Inferior parietal cortex (tissue), 1 donor: ENCODE measurements at regions not wholly inside any gene's neighbourhood (a gene's known extent, or its start where the extent isn't known, plus 50 kb on each side); places are given as distances from the start of the nearest gene placed in this dataset.
"Not testable (repeated sequence)": the region's sequence is repeated elsewhere in the genome, so short reads cannot be mapped to it uniquely, and the experiment has no call there.

ENCODE experiments used
- DNase-seq: peaks from one replicate; pipeline ENCODE4 v3.0.0-alpha.2; 2016; ENCODE audit errors: extremely low spot score

DNA sequence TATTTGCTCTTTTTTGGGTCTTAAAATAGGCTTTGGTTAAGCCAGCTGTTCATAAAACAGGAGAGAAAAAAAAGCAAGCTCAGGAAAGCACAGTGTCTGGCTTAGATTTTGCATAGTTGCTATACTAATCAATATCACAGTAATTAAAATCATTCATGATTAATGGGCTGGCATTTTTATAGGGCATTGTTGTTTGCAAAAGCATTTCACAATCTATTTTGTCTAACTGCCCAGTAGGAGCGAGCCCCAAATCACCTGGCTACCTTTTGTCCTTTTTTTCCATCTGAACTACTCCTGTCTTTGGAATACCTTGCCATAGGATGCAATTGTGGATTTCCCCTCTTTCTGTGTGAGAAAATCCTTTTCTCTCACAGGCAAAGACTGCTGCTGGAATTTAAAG, 619.8 kb downstream of the JRKL start:
- DNase-seq: no peak

DNA sequence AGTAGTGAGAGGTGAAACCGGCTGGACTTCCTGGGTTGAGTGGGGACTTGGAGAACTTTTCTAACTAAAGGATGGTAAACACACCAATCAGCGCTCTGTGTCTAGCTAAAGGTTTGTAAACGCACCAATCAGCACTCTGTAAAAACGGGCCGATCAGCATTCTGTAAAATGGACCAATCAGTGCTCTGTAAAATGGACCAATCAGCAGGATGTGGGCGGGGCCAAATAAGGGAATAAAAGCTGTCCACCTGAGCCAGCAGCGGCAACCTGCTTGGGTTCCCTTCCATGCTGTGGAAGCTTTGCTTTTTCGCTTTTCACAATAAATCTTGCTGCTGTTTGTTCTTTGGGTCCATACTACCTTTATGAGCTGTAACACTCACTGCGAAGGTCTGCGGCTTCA, 621.2 kb downstream of the JRKL start:
- DNase-seq: not testable (repeated sequence)

DNA sequence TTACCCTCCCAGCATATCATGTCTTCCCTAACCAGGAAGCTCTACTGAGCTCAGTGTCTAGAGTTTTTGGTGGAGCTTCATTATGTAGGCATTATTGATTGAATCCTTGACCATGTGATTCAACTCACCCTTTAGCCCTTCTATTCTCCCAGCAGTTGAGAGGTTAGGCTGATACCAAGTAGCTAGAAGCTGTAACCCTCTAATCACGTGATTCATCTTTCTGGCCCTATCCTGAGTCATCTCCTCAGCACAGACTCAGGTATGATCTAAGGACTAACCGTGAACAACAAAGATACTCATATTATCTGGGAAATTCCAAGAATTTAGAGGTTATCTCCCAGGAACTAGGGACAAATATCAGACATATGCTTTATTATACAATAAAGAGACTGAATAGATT, 625.5 kb downstream of the JRKL start:
- DNase-seq: no peak

DNA sequence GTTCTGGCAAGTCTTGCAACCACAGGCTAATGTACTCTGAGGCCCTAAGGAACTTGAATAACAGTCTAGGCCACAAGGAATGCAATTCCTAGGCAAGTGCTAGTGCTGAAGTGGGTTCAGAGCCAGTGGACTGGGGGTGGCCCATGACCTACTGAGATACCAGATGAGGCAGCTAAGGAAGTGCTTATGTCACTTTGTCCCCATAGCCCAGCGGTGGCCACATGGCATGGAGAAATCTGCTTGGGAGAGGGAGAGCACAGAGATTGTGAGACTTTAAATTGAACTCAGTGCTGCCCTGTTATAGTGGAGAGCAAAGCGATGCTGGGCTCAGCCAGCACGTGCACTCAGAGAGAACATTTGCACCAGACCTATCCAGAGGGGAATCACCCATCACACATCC, 629.5 kb downstream of the JRKL start:
- no peak for DNase-seq

DNA sequence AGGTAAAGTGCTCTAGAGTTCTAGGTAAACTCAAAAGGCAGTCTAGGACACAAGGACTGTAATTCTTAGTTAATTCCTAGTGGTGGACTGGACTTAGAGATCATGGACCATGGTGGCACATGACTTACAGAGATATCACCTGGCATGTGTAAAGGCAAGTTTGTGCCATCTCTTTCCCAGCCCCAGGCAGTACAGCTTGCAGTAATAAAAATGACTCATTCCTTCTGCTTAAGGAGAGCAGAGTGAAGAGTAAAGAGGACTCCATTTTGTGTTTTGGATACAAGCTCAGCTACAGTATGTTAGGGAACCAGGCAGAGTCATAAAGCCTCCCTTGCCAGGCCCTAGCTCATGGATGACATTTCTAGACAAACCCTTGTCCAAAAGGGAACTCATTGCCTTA, 629.9 kb downstream of the JRKL start:
- no peak for DNase-seq

DNA sequence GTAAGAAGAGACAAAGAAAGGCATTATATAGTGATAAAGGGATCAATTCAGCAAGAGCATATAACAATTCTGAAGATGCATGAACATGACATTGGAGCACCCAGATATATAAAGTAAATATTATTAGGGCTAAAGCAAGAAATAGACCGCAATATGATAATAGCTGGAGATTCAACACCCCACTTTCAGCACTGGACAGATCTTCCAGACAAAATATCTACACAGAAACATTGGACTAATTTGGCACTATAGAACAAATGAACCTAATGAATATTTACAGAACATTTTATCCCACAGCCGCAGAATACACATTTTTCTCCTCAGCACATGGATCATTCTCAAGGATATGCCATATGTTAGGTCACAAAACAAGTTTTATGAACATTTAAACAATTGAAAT, 633.1 kb downstream of the JRKL start:
- DNase-seq: no peak

DNA sequence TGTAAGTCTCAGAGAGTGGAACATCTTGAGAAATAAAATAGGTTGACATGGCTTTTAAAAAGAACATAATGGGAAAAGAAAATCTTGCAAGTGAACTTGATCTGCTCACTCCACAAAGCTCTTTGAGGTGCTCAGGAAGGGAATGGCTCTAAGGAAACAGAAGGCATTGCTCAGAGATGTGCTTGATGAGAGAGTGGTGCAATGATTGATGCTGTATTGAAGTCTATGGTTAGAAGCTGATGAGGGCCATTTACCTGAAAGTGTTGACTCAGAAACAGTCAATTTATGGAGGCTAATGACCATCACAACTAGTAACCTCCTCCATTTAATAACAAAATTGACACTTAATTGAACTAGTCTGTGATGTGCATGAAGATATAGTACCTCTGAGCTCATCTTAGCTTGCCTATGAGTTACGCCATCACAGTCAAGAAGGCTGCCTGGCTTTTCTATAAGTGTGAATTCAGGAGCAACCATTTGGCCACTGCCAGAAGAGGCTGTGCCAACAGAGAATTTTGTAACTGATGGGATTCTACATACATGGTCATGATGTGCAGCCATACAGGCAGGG, 639.1 kb downstream of the JRKL start:
- no peak for DNase-seq

DNA sequence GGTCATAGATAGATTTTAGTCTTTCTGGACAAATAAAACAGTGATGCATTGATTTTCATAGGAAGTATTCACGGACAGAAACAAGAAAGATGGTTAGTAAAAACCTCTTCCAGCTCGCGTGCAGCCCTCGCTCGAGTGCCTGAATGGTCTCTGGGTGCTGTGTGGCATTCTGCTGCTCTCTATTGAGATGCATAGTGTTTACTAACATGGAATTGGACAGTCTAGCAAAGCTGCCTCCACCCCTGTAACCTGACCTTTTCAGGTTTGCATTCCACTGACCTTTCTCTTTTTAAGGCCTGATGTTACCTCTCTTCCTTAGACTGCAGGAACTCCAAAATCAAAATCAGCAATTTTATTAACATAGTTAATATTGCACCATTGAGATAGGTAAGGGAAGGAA, 643.4 kb downstream of the JRKL start:
- no peak for DNase-seq

DNA sequence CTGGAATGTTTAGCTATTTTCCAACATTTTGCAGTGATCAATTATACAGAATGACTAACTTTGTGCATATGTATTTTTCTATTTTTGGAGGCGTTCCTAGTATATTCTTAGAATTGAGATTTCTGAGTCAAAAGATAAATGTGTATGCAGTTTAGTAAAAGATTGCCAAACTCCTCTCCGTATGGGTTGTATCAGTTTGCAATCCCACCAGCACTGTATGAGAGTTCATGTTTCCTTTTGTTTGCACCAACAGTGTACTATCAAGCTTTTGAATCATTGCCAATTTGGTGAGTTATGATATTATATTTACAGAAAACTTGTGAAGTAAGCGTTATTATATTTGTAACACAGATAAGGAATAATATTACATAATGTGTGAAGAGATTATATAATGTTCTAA, 658.7 kb downstream of the JRKL start:
- DNase-seq: no peak

DNA sequence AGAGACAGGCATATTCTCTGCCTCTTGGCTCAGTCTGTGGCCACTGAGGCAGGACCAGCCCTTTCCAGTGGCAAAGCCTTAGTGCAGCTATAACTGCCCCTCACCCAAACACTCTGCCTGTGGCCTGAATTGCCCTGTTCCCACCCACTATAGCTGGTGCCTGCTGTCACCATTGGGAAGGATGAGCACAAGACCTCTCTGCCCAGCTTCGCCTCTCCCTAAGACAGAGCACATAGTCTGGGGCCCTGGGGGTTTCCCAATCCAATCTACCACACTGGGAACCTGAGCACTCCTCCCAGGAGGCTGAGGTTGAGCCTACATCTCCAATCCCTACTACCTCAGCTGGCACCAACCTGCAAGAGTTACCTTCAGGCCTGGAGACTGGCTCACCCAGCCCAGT, 670.4 kb downstream of the JRKL start:
- DNase-seq: no peak

DNA sequence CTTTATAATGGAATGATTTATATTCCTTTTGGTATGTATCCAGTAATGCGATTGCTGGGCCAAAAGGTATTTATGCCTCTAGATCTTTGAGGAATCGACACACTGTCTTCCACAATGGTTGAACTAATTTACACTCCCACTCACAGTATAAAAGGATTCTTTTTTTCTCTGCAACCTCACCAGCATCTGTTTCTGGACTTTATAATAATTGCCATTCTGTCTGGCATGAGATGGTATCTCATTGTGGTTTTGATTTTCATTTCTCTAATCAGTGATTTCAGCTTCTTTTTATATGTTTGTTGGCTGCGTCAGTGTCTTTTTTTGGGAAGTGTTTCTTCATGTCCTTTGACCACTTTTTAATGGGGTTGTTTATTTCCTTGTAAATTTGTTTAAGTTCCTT, 679.3 kb downstream of the JRKL start:
- no peak for DNase-seq

DNA sequence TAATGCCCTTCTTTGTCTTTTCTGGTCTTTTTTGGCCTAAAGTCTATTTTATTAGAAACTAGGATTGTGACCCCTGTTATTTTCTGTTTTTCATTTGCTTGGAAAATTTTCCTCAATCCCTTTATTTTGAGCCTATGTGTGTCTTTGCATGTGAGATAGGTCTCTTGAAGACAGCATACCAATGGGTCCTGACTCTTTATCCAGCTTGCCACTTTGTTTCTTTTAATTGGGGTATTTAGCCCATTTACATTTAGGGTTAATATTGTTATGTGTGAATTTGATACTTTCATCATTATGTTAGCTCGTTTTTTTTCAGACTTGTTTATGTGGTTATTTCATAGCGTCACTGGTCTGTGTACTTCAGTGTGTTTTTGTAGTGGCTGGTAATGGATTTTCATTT, 682.6 kb downstream of the JRKL start:
- DNase-seq: no peak

DNA sequence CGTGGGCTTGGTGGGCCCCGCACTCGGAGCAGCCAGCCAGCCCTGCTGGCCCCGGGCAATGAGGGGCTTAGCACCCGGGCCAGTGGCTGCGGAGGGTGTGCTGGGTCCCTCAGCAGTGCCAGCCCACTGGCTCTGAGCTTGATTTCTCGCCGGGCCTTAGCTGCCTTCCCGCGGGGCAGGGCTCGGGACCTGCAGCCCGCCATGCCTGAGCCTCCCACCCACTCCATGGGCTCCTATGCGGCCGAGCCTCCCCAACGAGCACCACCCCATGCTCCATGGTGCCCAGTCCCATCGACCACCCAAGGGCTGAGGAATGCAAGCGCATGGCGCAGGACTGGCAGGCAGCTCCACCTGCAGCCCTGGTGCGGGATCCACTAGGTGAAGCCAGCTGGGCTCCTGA, 686.9 kb downstream of the JRKL start:
- not testable (repeated sequence) for DNase-seq

DNA sequence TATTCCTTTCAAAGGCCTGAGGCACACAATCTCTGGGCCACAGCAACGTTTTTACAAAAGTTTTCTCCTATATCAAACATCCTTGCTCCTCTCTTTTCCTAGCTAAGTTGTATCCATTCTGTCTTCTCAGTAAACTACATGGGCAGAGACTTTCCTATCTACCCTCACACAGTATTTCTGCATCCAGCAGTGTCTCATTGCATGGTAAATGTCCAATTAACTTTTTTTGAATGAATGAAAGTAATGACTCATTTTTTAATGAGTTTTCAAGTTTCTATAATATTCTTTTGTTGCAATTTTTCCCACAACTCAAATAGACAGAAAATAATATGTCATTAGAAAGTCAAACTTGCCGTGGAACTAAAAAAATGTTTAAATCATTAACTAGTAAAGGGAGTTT, 688.6 kb downstream of the JRKL start:
- DNase-seq: no peak

DNA sequence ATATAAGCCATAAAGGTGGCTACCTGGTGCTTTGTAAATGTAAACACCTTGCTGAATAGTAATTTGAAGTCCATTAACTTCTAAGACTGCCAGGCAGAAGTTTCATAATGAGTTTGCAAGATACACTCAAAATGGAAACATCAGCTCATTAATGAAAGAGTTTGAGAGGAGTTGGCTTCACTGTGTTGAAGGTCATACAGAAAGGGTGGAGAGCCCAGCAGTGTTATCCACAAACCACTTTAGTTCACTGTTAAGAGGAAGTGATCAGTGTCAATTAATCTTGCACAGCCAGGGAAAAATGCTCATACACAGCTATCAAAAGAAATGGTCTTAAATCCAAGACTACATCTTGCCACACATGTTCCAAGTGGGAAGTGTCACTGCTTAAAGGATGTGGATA, 689.4 kb downstream of the JRKL start:
- no peak for DNase-seq

DNA sequence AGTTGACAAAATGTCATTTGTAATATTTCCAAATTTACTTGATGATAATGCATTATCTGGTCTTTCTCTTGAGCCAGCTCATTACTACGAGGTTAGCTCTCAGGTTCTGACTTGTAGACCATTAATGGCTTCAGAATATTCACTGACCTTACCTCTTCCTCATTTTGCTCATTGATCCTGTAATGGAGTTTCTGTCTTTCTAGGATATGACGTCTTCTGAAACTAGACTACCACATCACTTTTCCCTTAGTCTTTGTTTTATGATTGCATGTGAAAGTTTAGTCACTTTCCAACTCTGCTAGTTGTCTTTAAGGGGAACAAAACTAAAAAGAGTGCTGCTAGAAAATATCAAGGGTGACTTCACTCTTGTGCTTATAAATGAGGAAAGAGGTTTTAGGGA, 697.6 kb downstream of the JRKL start:
- no peak for DNase-seq

DNA sequence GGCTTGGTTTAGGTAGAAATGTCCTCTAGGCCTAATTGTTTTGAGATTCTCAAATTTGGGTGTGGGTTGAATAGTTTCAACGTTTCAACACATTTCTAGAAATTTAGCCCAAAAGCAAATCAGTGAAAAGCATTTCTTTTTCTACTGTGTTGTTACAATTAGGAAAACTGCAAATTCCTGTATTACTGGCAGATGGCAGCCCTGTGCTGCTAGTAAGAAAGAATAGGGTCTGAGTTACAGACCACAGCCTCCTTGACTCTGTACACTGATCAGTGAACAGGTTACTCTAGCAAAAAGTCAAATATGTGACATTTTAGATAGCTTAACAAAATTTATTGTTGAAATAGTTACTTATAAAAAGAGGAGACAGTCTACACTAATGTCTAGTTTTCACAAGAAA, 703.0 kb downstream of the JRKL start:
- no peak for DNase-seq

DNA sequence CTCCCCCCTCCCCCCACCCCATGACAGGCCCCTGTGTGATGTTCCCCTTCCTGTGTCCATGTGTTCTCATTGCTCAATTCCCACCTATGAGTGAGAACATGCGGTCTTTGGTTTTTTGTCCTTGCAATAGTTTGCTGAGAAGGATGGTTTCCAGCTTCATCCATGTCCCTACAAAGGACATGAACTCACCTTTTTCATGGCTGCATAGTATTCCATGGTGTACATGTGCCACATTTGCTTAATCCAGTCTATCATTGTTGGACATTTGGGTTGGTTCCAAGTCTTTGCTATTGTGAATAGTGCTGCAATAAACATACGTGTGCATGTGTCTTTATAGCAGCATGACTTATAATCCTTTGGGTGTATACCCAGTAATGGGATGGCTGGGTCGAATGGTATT, 712.4 kb downstream of the JRKL start:
- DNase-seq: not testable (repeated sequence)

DNA sequence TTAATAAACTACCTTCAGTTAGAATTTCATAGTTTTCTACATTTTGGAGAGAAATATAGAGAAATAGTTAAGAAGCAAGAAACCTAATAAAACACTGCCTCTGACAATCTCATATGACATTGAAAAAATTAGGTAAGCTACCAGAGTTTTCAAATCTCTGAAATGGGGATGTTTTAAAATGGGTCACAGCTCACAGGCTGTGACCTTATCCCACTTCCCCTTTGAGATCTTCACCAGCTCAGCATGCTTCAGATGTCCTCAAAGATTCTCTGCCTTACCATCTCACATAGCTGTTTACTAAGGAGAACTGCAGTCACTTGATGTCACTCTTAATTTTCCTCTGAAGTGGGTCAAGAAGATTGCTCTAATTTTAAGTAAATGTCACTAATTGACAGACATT, 717.8 kb downstream of the JRKL start:
- no peak for DNase-seq

DNA sequence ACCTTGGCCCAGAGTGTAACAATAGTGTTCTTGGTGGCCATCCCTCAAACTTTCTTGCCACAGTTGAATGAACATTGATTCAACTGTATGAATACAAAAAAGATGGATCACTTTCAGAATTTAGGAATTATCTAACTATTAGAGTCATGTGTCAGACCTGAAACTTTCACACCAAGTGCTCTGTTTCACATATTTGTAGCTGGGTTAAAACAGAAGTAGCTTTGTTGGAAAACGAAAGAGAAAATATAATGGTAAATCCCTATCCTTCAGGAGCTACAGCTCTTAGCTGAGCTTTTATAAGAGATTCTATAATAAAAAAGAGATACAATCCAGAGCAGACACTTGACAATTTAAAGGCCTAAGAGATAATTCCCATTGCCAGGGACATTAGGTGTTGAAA, 719.3 kb downstream of the JRKL start:
- no peak for DNase-seq

DNA sequence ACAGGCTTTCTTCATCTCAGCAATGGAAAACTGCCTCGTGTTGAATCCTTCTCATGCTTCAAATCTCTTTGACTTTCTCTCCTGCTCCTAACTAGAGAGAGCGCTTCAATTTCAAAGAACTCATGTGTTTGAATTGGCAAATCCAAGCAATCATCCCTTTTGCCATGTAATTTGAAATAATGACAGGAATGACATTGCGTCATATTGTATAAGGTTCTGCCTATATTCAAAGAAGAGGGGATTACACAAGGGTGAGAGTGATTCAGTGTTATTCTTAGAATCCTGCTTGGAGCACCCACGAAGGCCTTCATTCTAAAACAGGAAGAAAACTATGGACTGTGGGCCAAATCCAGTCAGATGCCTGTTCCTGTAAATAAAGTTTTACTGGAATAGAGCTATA, 720.6 kb downstream of the JRKL start:
- no peak for DNase-seq

DNA sequence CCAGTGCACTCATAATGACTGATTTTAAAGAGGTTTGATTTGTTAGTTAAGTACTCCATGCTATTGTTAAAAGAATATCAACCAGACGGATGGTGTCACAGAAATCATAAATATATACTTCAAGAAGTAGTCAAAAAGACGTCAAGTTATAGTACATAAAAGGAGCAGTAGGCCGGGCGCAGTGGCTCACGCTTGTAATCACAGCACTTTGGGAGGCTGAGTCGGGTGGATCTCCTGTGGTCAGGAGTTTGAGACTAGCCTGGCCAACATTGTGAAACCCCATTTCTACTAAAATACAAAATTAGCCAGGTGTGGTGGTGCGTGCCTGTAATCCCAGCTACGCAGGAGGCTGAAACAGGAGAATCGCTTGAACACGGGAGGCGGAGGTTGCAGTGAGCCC, 721.7 kb downstream of the JRKL start:
- DNase-seq: no peak

DNA sequence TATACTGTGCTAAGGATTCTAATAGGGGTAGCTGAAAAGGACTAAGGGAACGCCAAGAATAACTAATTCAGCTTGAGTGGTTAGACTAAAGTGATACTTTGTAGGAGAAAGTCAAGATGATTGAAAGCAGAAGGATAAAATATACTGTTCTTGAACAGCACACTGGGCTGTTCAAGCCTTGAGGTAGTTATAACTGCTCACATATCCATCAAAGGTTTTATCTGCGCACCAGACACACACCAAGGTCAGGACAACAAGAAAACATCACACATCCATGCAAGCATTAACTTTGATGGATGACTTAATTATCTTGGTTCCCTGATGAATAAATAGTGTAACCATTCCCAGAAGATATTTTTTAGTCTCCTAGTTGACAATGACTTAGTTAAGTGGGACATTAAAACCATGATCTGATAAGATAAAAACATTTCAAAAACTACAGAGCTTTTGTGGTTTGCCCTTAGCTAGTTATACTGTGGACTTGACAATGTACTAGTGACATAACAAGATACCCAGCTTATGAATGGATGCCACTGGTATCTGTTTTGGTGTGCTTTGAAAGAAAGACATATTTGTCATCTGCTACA, 728.9 kb downstream of the JRKL start:
- DNase-seq: no peak

DNA sequence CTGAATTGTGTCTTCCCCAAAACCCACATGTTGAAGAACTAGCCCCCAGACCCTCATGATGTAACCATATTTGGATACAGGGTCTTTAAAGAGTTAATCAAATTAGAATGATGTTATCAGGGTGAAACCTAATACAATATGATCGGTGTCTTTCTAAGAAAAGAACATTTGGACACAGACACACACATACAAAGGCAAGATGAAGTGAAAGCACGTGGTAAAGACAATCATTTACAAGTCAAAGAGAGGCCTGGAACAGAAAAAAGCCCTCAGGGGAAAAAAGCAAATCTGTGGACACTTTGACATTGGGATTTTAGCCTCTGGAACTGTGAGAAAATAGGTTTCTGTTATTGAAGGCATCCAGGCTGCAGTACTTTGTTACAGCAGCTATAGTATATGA, 733.4 kb downstream of the JRKL start:
- no peak for DNase-seq
